Embryonic facial prominence (tissue), 1 donor: ENCODE measurements at regions not wholly inside any gene's neighbourhood (a gene's known extent, or its start where the extent isn't known, plus 50 kb on each side); places are given as distances from the start of the nearest gene placed in this dataset.

Experiments used
- DNase-seq: peaks from one replicate; pipeline ENCODE4 v3.0.0-alpha.2; 2016; ENCODE audit errors: extremely low spot score

GRCh38 chr18:50475538-50476193, 84.2 kb upstream of the MAPK4 start:
- no peak for DNase-seq

GRCh38 chr18:50492097-50492496, 67.8 kb upstream of the MAPK4 start:
- DNase-seq = no peak

- DNase-seq = no peak
Measured at GRCh38 chr18:50494569-50494968, 65.3 kb upstream of the MAPK4 start.

- no peak for DNase-seq
Measured at GRCh38 chr18:50506362-50506761, 53.5 kb upstream of the MAPK4 start.

GRCh38 chr18:50507120-50507590, 52.7 kb upstream of the MAPK4 start:
- DNase-seq = no peak

GRCh38 chr18:50508228-50508627, 51.7 kb upstream of the MAPK4 start:
- DNase-seq = no peak

- no peak for DNase-seq
Measured at GRCh38 chr18:50509012-50509411, 50.9 kb upstream of the MAPK4 start.
